H9 (cell line): ENCODE measurements at regions not wholly inside any gene's neighbourhood (a gene's known extent, or its start where the extent isn't known, plus 50 kb on each side); places are given as distances from the start of the nearest gene placed in this dataset.

ENCODE experiments used
- DNase-seq: peaks from one replicate; pipeline ENCODE4 v3.0.0-alpha.2; 2017
- H2AFZ ChIP-seq: one replicate; pipeline ENCODE4 v1.6.1; 2013; ENCODE audit warnings: mild to moderate bottlenecking, low read length, control low read depth, moderate library complexity
- H2AK5ac ChIP-seq: 2 replicates; pipeline ENCODE4 v1.6.1; 2013; ENCODE audit warnings: low read length, control low read depth, mixed read lengths; ENCODE audit not compliant: insufficient read length
- H2BK120ac ChIP-seq: one replicate; pipeline ENCODE4 v1.6.1; 2013; ENCODE audit warnings: low read depth, mild to moderate bottlenecking, low read length, control low read depth, inconsistent platforms; ENCODE audit not compliant: poor library complexity, severe bottlenecking
- H2BK12ac ChIP-seq: 2 replicates; pipeline ENCODE4 v1.6.1; 2013; ENCODE audit warnings: low read length, control low read depth, mixed read lengths, low read depth; ENCODE audit not compliant: insufficient read length
- H2BK15ac ChIP-seq: 2 replicates; pipeline ENCODE4 v1.6.1; 2013; ENCODE audit warnings: low read depth, low read length, control low read depth
- H2BK20ac ChIP-seq: one replicate; pipeline ENCODE4 v1.6.1; 2013; ENCODE audit warnings: low read depth, mild to moderate bottlenecking, low read length, control low read depth, inconsistent platforms; ENCODE audit not compliant: poor library complexity, severe bottlenecking
- H2BK5ac ChIP-seq: 2 replicates; pipeline ENCODE4 v1.6.1; 2013; ENCODE audit warnings: low read length, control low read depth, mixed read lengths; ENCODE audit not compliant: insufficient read length
- H3K14ac ChIP-seq: 2 replicates; pipeline ENCODE4 v1.6.1; 2013; ENCODE audit warnings: low read length, control low read depth; ENCODE audit not compliant: insufficient read depth
- H3K18ac ChIP-seq: 2 replicates; pipeline ENCODE4 v1.6.1; 2013; ENCODE audit warnings: low read depth, mild to moderate bottlenecking, mixed read lengths, low read length, control low read depth; ENCODE audit not compliant: insufficient read length
- H3K23ac ChIP-seq: 2 replicates; pipeline ENCODE4 v1.6.1; 2013; ENCODE audit warnings: low read length, control low read depth, mixed read lengths, low read depth; ENCODE audit not compliant: insufficient read length
- H3K23me2 ChIP-seq: 2 replicates; pipeline ENCODE4 v1.6.1; 2013; ENCODE audit warnings: low read depth, mild to moderate bottlenecking, mixed read lengths, low read length, control low read depth; ENCODE audit not compliant: insufficient read length, poor library complexity, severe bottlenecking
- H3K27ac ChIP-seq: 2 replicates; pipeline ENCODE4 v1.5.1; 2013; ENCODE audit warnings: low read length, control low read depth, mixed read lengths, low read depth; ENCODE audit not compliant: insufficient read length
- H3K27me3 ChIP-seq: 2 replicates; pipeline ENCODE4 v1.6.1; 2013; ENCODE audit warnings: low read length, control low read depth, inconsistent platforms; ENCODE audit not compliant: insufficient read depth
- H3K4ac ChIP-seq: 2 replicates; pipeline ENCODE4 v1.6.1; 2013; ENCODE audit warnings: low read depth, mild to moderate bottlenecking, control low read depth, inconsistent platforms, low read length, moderate library complexity
- H3K4me1 ChIP-seq: 2 replicates; pipeline ENCODE4 v1.6.1; 2013; ENCODE audit warnings: low read length, control low read depth, inconsistent platforms; ENCODE audit not compliant: insufficient read depth
- H3K4me2 ChIP-seq: 2 replicates; pipeline ENCODE4 v1.6.1; 2013; ENCODE audit warnings: low read length, control low read depth, mixed read lengths; ENCODE audit not compliant: insufficient read length, insufficient read depth
- H3K56ac ChIP-seq: 2 replicates; pipeline ENCODE4 v1.6.1; 2013; ENCODE audit warnings: low read depth, mild to moderate bottlenecking, mixed read lengths, low read length, control low read depth; ENCODE audit not compliant: insufficient read length
- H3K79me1 ChIP-seq: 2 replicates; pipeline ENCODE4 v1.6.1; 2013; ENCODE audit warnings: low read depth, mild to moderate bottlenecking, moderate library complexity, low read length, control low read depth, inconsistent platforms; ENCODE audit not compliant: insufficient read depth, poor library complexity, severe bottlenecking
- H3K79me2 ChIP-seq: 2 replicates; pipeline ENCODE4 v1.6.1; 2013; ENCODE audit warnings: low read length, control low read depth, inconsistent platforms; ENCODE audit not compliant: insufficient read depth
- H3K9ac ChIP-seq: 2 replicates; pipeline ENCODE4 v1.6.1; 2013; ENCODE audit warnings: low read length, control low read depth, mixed read lengths; ENCODE audit not compliant: insufficient read length; ENCODE audit errors: extremely low read depth
- H3K9me3 ChIP-seq: one replicate; pipeline ENCODE4 v1.6.1; 2013; ENCODE audit warnings: low read depth, low read length, inconsistent platforms; ENCODE audit not compliant: control insufficient read depth
- H3T11ph ChIP-seq: one replicate; pipeline ENCODE4 v1.6.1; 2013; ENCODE audit warnings: mild to moderate bottlenecking, low read length, control low read depth, inconsistent platforms
- H4K20me1 ChIP-seq: one replicate; pipeline ENCODE4 v1.6.1; 2013; ENCODE audit not compliant: control insufficient read depth, insufficient read length, insufficient read depth
- H4K5ac ChIP-seq: 2 replicates; pipeline ENCODE4 v1.6.1; 2013; ENCODE audit warnings: low read depth, mild to moderate bottlenecking, mixed read lengths, low read length, control low read depth; ENCODE audit not compliant: insufficient read length
- H4K8ac ChIP-seq: replicated peaks from 2 replicates; pipeline ENCODE4 v1.6.1; 2013; ENCODE audit warnings: low read length, control low read depth, mixed read lengths, low read depth; ENCODE audit not compliant: insufficient read length
- H4K91ac ChIP-seq: 2 replicates; pipeline ENCODE4 v1.6.1; 2013; ENCODE audit warnings: low read depth, mild to moderate bottlenecking, moderate library complexity, mixed read lengths, low read length, control low read depth; ENCODE audit not compliant: insufficient read length
- H3K27ac Mint-ChIP-seq, 3 experiments: 2 replicates in 2 of 3; 3 replicates in 1 of 3; pipeline ENCODE4 v1.8.0; 2020 to 2021; ENCODE audit warnings: mixed read lengths in 3 of 3, mild to moderate bottlenecking in 1 of 3, moderate library complexity in 1 of 3
- H3K27me3 Mint-ChIP-seq: 2 replicates; pipeline ENCODE4 v1.8.0; 2021; ENCODE audit warnings: low read depth, mild to moderate bottlenecking, moderate library complexity, mixed read lengths
- H3K36me3 Mint-ChIP-seq, 3 experiments: 2 replicates in 2 of 3; 3 replicates in 1 of 3; pipeline ENCODE4 v1.8.0; 2020 to 2021; ENCODE audit warnings: low read depth in 3 of 3, mixed read lengths in 3 of 3; ENCODE audit not compliant: insufficient read depth in 1 of 3
- H3K4me1 Mint-ChIP-seq, 2 experiments: 2 replicates each; pipeline ENCODE4 v1.8.0; 2020; ENCODE audit warnings: mixed read lengths in 2 of 2
- H3K4me3 Mint-ChIP-seq, 2 experiments: 2 replicates in 1 of 2; 3 replicates in 1 of 2; pipeline ENCODE4 v1.8.0; 2020 to 2021; ENCODE audit warnings: mild to moderate bottlenecking in 2 of 2, mixed read lengths in 2 of 2, moderate library complexity in 1 of 2
- H3K9me3 Mint-ChIP-seq, 2 experiments: 2 replicates in 1 of 2; 3 replicates in 1 of 2; pipeline ENCODE4 v1.8.0; 2020; ENCODE audit warnings: mild to moderate bottlenecking in 2 of 2, mixed read lengths in 2 of 2, moderate library complexity in 1 of 2
- WGBS: extraction: QIAGEN DNeasy Blood & Tissue Kit; methylation state at CpG from one replicate; pipeline ENCODE4 v1.1.7; 2013; ENCODE audit warnings: missing lambda C conversion rate, low lambda C conversion rate, mixed read lengths; ENCODE audit not compliant: insufficient read length; ENCODE audit errors: extremely low coverage; 5-methylcytosine and 5-hydroxymethylcytosine counted together
- TF ChIP-seq, protein P1 (sequence below): fragments of 200-600 bp; sonication (generic); conservative IDR thresholded peaks from 3 replicates; pipeline ENCODE4 v1.8.0; 2021; ENCODE audit warnings: antibody characterized with exemption, mild to moderate bottlenecking

DNA sequence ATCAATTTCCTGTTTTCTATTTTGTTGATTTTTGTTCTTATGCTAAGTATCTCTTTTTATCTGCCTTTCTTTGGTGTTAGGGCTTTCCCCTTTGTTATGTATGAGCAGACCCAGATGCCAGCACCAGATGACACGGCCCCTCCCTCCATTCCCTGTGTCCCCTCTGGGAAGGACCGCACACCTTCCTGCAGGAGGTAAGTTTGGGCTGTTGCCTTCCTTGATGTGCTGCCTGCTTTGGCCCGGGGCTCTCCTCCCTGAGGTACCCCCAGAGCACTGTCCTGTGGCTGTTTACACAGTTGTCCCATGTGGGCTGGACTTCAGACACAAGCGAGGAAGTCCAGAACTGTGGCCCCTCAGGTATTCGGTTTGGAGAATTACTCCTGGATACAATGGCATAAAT lies 343.8 kb upstream of the IRX1 start:
- H3K4me2 ChIP-seq = no peak overlapping the region
- H3K9me3 Mint-ChIP-seq = no peaks in the 10 kb centered on the region; a peak in 1 of 5 replicates

More for the DNA sequence above, 343.8 kb upstream of the IRX1 start:
- H2BK20ac ChIP-seq = no peak overlapping the region
- H3K56ac ChIP-seq = no peak overlapping the region
- peak; percentile 58 for DNase-seq
- no peak overlapping the region for H2BK5ac ChIP-seq
- Mint-ChIP-seq H3K4me1 (peaks cover 23 to 31% of the 10 kb centered on the region in 2 experiments), H3K4me3 (peak overlapping the region in 1 of 2 experiments; percentile 2; a peak in 1 of 5 replicates), H3K27ac (peak overlapping the region in 1 of 3 experiments; percentile 41; a peak in 2 of 7 replicates), H3K27me3 (peaks cover 9% of the 10 kb centered on the region), H3K36me3 (no peaks in the 10 kb centered on the region; a peak in 1 of 7 replicates)
- H2BK120ac ChIP-seq = no peak overlapping the region
- no peaks in the 10 kb centered on the region for H3K9me3 ChIP-seq
- no peaks in the 10 kb centered on the region for H3K79me2 ChIP-seq
- H2BK15ac ChIP-seq = no peak overlapping the region
- no CpG with 5 or more reads among the region's 5 CpGs for WGBS
- H3K79me1 ChIP-seq = no peaks in the 10 kb centered on the region
- H4K20me1 ChIP-seq = no peaks in the 10 kb centered on the region
- no peak overlapping the region for H2AK5ac ChIP-seq
- no peak overlapping the region for H2AFZ ChIP-seq
- H2BK12ac ChIP-seq = no peak overlapping the region
- H3T11ph ChIP-seq = no peak overlapping the region
- no peak overlapping the region for H4K8ac ChIP-seq
- H3K23ac ChIP-seq = no peak overlapping the region
- no peak overlapping the region for H4K5ac ChIP-seq
- no peaks in the 10 kb centered on the region for H3K23me2 ChIP-seq
- H3K27me3 ChIP-seq = no peaks in the 10 kb centered on the region
- TF ChIP-seq, protein P1, sequence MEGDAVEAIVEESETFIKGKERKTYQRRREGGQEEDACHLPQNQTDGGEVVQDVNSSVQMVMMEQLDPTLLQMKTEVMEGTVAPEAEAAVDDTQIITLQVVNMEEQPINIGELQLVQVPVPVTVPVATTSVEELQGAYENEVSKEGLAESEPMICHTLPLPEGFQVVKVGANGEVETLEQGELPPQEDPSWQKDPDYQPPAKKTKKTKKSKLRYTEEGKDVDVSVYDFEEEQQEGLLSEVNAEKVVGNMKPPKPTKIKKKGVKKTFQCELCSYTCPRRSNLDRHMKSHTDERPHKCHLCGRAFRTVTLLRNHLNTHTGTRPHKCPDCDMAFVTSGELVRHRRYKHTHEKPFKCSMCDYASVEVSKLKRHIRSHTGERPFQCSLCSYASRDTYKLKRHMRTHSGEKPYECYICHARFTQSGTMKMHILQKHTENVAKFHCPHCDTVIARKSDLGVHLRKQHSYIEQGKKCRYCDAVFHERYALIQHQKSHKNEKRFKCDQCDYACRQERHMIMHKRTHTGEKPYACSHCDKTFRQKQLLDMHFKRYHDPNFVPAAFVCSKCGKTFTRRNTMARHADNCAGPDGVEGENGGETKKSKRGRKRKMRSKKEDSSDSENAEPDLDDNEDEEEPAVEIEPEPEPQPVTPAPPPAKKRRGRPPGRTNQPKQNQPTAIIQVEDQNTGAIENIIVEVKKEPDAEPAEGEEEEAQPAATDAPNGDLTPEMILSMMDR = no peak
- H3K14ac ChIP-seq = 0 out of 2 replicates have a peak overlapping the region, but pooled peaks have one; percentile 27
- H3K18ac ChIP-seq = no peak overlapping the region
- H3K27ac ChIP-seq = no peak overlapping the region
- H4K91ac ChIP-seq = no peak overlapping the region
- H3K4ac ChIP-seq = no peak overlapping the region
- H3K4me1 ChIP-seq = peaks cover 2% of the 10 kb centered on the region; the same call in 1 of the 2 replicates
- H3K9ac ChIP-seq = no peak overlapping the region
